ES-I3 (cell line): ENCODE measurements at regions not wholly inside any gene's neighbourhood (a gene's known extent, or its start where the extent isn't known, plus 50 kb on each side); places are given as distances from the start of the nearest gene placed in this dataset.

ENCODE experiments used
- H3K36me3 ChIP-seq: 2 replicates; pipeline ENCODE4 v1.6.1; 2013; ENCODE audit warnings: mild to moderate bottlenecking, low read length, control low read depth, moderate library complexity; ENCODE audit not compliant: insufficient read depth
- H3K4me1 ChIP-seq: 2 replicates; pipeline ENCODE4 v1.6.1; 2013; ENCODE audit warnings: mild to moderate bottlenecking, control low read depth, low read length; ENCODE audit not compliant: insufficient read depth
- H3K9ac ChIP-seq: 2 replicates; pipeline ENCODE4 v1.6.1; 2013; ENCODE audit warnings: low read depth, mild to moderate bottlenecking, low read length, moderate library complexity
- H3K9me3 ChIP-seq: 2 replicates; pipeline ENCODE4 v1.6.1; 2013; ENCODE audit warnings: mild to moderate bottlenecking, low read length, moderate library complexity; ENCODE audit not compliant: control insufficient read depth, insufficient read depth

DNA sequence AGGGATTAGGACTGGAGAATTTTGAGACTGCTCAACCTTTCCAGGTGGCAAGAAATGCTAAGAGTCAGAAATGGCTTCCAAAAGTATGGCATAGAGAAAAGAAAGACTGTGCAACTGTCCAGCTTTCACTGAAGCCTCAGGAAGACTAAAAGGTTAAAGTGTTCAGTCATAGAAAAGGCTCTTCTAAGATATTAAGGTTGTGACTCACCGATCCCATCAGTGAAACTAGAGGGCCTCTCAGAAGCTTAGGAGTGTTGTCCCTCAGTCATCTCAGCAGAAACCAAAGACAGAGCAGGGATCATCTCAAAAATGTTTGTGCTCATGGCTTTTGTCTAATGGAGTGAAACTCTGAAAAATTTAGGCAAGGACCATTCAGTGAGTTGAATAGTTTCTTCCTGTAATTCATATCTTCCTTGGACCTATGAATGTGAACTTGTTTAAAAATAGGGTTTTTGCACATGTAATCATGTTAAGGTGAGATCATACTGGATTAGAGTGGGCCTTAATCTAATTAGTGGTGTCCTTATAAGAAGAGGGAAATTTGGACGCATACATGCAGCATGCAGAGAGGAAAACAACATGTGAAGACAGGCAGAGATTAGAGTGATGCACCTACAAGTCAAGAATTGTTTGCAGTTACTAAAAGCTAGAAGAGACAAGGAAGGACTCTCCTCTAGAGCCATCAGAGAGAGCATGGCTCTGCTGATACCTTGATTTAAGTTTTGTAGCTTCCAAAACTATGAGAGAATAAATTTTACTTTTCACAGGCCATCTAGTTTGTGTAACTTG lies 71.3 kb downstream of the RPE65 start:
- no peaks in the 10 kb centered on the region; the same call in 1 of the 2 replicates for H3K36me3 ChIP-seq
- no peak overlapping the region for H3K9ac ChIP-seq
- no peaks in the 10 kb centered on the region for H3K4me1 ChIP-seq
- peaks cover 6% of the 10 kb centered on the region; the same call in 1 of the 2 replicates for H3K9me3 ChIP-seq

GRCh38 chr1:68377098-68377497 lies 72.7 kb downstream of the RPE65 start:
- H3K36me3 ChIP-seq = no peaks in the 10 kb centered on the region; the same call in 1 of the 2 replicates
- H3K4me1 ChIP-seq = no peaks in the 10 kb centered on the region
- peaks cover 6% of the 10 kb centered on the region; the same call in 1 of the 2 replicates for H3K9me3 ChIP-seq
- H3K9ac ChIP-seq = no peak overlapping the region

DNA sequence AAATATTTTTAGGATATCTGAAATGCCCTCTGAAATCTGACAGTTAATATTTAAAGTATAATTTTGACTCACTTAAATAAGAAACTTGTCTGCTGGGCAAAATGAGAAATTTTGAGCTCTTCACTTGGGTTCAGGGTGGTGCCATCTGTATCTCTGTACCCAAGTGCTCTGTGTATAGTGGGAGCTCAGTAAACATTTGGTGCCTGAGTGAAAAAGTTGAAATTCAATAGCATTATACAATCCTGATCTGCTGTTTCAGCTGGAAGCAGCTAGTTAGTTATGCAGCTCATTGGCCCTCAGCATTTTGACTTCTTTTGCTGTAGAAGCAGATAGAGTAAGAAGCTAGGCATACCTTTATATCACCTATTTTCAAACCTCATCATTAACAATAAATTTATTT lies 73.3 kb downstream of the RPE65 start:
- no peaks in the 10 kb centered on the region for H3K4me1 ChIP-seq
- H3K9me3 ChIP-seq = peaks cover 2% of the 10 kb centered on the region; the same call in 1 of the 2 replicates
- no peak overlapping the region for H3K9ac ChIP-seq
- no peaks in the 10 kb centered on the region; the same call in 1 of the 2 replicates for H3K36me3 ChIP-seq

DNA sequence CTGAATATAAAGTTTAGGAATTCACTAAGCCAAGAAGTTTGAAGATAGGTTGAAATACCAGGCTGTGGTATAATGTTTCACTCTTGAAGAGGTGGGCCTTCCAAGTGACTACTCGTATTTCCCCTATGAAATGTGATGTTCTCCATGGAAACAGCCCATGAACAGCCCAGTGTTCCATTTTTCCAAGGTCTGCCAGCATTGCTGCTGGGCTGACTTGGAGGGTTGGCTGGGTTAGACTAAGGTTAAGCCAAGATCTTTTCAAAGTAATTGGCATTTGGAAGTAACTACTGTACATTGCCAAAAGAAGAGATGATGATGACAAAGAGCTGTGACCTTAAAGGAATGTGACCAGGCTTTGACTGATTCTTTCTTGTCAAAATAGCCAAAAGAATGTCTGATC lies 73.8 kb downstream of the RPE65 start:
- Histone ChIP-seq H3K9me3 (no peaks in the 10 kb centered on the region), H3K36me3 (no peaks in the 10 kb centered on the region; the same call in 1 of the 2 replicates), H3K4me1 (no peaks in the 10 kb centered on the region), H3K9ac (no peak overlapping the region)

DNA sequence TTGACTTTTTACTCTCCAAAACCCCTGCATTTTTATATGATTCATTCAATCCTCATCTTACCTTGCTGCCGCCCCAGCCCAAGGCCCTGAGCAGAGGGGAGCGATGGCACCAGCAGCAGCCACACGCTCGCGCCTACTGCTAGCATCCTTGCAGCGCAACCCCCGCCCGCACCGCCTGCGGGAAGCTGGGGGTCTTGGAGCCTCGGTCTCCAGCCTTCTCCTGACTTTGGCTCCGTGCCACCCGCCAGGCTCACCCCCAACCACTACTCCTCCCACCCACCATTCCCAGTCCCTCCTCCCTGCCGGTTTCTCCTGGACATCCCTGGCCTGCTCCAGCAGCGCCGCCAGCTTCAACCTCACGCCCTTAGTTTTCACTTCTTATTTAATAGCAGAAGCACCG lies 76.6 kb downstream of the RPE65 start:
- Histone ChIP-seq H3K36me3 (no peaks in the 10 kb centered on the region; the same call in 1 of the 2 replicates), H3K9ac (no peak overlapping the region), H3K4me1 (no peaks in the 10 kb centered on the region), H3K9me3 (no peaks in the 10 kb centered on the region)

GRCh38 chr1:68372487-68372886 lies 77.3 kb downstream of the RPE65 start:
- no peaks in the 10 kb centered on the region for H3K36me3 ChIP-seq
- no peaks in the 10 kb centered on the region for H3K9me3 ChIP-seq
- no peak overlapping the region for H3K9ac ChIP-seq
- no peaks in the 10 kb centered on the region for H3K4me1 ChIP-seq

- no peaks in the 10 kb centered on the region for H3K4me1 ChIP-seq
- no peak overlapping the region for H3K9ac ChIP-seq
- no peaks in the 10 kb centered on the region for H3K36me3 ChIP-seq
- H3K9me3 ChIP-seq = no peaks in the 10 kb centered on the region; the same call in 1 of the 2 replicates
Observed at GRCh38 chr1:68370101-68370915, 79.4 kb downstream of the RPE65 start.

GRCh38 chr1:68366572-68366971 lies 83.2 kb downstream of the RPE65 start:
- H3K9me3 ChIP-seq = no peaks in the 10 kb centered on the region; the same call in 1 of the 2 replicates
- no peak overlapping the region for H3K9ac ChIP-seq
- H3K36me3 ChIP-seq = no peaks in the 10 kb centered on the region

GRCh38 chr1:68365709-68366382 lies 83.9 kb downstream of the RPE65 start:
- Histone ChIP-seq H3K4me1 (no peaks in the 10 kb centered on the region; the same call in 1 of the 2 replicates), H3K36me3 (no peaks in the 10 kb centered on the region), H3K9me3 (no peaks in the 10 kb centered on the region; the same call in 1 of the 2 replicates), H3K9ac (no peak overlapping the region)

More at GRCh38 chr1:68366572-68366971, 83.2 kb downstream of the RPE65 start:
- no peaks in the 10 kb centered on the region; the same call in 1 of the 2 replicates for H3K4me1 ChIP-seq

DNA sequence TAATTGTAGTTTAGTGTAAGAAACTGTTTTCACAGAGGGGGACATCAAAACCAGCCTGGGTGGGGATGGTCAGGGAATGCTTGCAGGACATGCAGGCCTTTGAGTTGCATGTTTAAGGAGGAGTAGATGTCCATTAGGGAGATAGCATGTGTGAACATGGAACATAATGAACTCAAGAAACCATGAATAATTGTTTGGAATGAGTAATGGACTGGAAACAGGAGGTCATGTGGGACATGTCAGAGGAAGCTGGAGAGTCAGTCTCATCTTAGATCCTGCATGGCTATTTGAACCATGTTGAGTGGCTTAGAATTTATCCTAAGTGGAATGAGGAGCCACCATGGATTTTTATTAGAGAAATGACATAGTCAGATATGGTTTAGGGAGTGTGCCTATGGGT lies 86.4 kb downstream of the RPE65 start:
- no peaks in the 10 kb centered on the region; the same call in 1 of the 2 replicates for H3K9me3 ChIP-seq
- H3K4me1 ChIP-seq = no peaks in the 10 kb centered on the region; the same call in none of the 2 replicates
- H3K9ac ChIP-seq = no peak overlapping the region
- no peaks in the 10 kb centered on the region for H3K36me3 ChIP-seq

DNA sequence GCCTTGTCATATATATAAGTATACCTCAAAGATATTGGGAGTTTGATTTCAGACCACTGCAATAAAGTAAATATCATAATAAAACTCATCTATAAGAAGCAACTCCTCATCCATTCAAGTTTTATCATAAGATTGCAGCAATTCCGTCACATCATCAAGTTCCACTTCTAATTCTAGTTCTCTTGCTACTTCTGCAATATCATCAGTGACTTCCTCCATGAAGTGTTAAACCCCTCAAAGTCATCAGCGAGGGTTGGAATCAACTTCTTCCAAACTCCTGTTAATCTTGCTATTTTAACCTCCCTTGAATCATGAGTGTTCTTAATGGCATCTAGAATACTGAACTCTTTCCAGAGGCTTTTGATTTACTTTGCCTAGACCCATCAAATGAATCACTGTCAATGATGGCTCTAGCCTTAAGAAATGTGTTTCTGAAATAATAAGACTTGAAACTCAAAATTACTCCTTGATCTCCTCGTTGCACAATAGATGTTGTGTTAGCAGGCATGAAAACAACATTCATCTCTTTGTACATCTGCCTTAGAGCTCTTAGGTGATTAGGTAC lies 88.3 kb downstream of the RPE65 start:
- Histone ChIP-seq H3K36me3 (no peaks in the 10 kb centered on the region), H3K9ac (no peak overlapping the region), H3K9me3 (no peaks in the 10 kb centered on the region), H3K4me1 (no peaks in the 10 kb centered on the region; the same call in none of the 2 replicates)

DNA sequence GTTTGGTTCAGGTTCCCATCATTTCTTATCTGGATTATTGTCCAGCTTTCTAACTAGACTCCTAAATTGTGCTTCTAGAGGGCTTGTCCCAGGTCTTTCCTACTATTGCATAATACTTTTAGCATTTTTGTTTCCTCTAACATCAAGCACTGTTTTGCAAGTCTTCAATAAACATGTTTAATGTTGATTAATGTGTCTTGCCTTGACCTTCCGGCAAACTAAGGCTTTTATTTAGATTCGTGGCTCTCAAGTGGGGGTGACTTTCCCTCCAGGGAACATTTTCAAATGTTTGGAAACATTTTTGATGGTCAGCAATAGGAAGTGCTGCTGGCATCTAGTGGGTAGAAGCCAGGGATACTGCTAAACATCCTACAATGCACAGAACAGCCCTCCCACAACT lies 90.7 kb downstream of the RPE65 start:
- Histone ChIP-seq H3K4me1 (no peaks in the 10 kb centered on the region; the same call in 1 of the 2 replicates), H3K9ac (no peak overlapping the region), H3K36me3 (no peaks in the 10 kb centered on the region), H3K9me3 (no peaks in the 10 kb centered on the region)

GRCh38 chr1:68358439-68358838 lies 91.3 kb downstream of the RPE65 start:
- Histone ChIP-seq H3K9ac (no peak overlapping the region), H3K9me3 (no peaks in the 10 kb centered on the region), H3K4me1 (no peaks in the 10 kb centered on the region; the same call in 1 of the 2 replicates), H3K36me3 (no peaks in the 10 kb centered on the region)

DNA sequence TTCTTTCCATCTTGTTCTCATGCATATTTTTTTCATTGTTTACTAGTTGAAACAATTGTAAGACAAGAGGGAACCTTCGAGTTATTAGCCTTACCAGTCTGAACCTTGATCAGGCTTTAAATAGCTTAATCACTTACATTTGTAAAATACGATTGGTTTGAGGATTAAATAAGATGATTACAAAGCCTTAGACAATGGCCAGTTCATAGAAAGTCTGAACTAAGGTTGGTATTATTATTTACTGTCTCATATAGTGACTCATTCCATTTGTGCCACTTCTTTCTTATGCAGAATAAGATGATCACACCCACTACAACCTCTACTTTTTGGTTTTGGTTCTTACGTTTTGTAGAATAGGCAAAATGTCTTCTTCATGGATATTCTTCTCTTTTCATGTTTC lies 94.1 kb downstream of the RPE65 start:
- H3K9me3 ChIP-seq = no peaks in the 10 kb centered on the region
- no peaks in the 10 kb centered on the region for H3K36me3 ChIP-seq
- no peak overlapping the region for H3K9ac ChIP-seq
- no peaks in the 10 kb centered on the region; the same call in 1 of the 2 replicates for H3K4me1 ChIP-seq
